CD14-positive monocyte (primary cell): ENCODE measurements at regions not wholly inside any gene's neighbourhood (a gene's known extent, or its start where the extent isn't known, plus 50 kb on each side); places are given as distances from the start of the nearest gene placed in this dataset.
A peak's percentile ranks its signal among the peaks of the same experiment; 100 is the strongest.
"Not testable (repeated sequence)": the region's sequence is repeated elsewhere in the genome, so short reads cannot be mapped to it uniquely, and the experiment has no call there.

Experiments
- DNase-seq, 3 donors: peaks; one replicate each; pipeline ENCODE4 v3.0.0-alpha.2; 2011 to 2022
- H2AFZ ChIP-seq: 2 replicates; pipeline ENCODE4 v1.6.0; 2012; ENCODE audit warnings: mild to moderate bottlenecking, low read depth, low read length, inconsistent platforms; ENCODE audit not compliant: insufficient read depth, poor library complexity, severe bottlenecking
- H3K27ac ChIP-seq, 2 donors: 1 replicate in 1 of 2; 2 replicates in 1 of 2; pipeline ENCODE4 v1.5.1; 2012 to 2013; ENCODE audit warnings: low read length in 2 of 2, control low read depth in 1 of 2, inconsistent platforms in 1 of 2, low read depth in 1 of 2, mild to moderate bottlenecking in 1 of 2
- H3K27me3 ChIP-seq, 2 donors: one replicate each; pipeline versions ENCODE4 v1.6.0 to v1.6.1; 2011 to 2013; ENCODE audit warnings: low read length in 2 of 2; ENCODE audit not compliant: control insufficient read depth in 2 of 2, insufficient read depth in 2 of 2
- H3K36me3 ChIP-seq, 2 donors: replicated peaks in 1 of 2; 1 replicate in 1 of 2; 2 replicates in 1 of 2; pipeline versions ENCODE4 v1.5.1 to v1.6.1; 2012 to 2013; ENCODE audit warnings: low read length in 2 of 2, control low read depth in 1 of 2, inconsistent platforms in 1 of 2, mild to moderate bottlenecking in 1 of 2; ENCODE audit not compliant: insufficient read depth in 2 of 2, control insufficient read depth in 1 of 2
- H3K4me1 ChIP-seq, 2 donors: 1 replicate in 1 of 2; 2 replicates in 1 of 2; pipeline versions ENCODE4 v1.5.1 to v1.6.1; 2012 to 2013; ENCODE audit warnings: low read length in 2 of 2, control low read depth in 1 of 2, inconsistent platforms in 1 of 2, mild to moderate bottlenecking in 1 of 2, moderate library complexity in 1 of 2; ENCODE audit not compliant: insufficient read depth in 2 of 2, control insufficient read depth in 1 of 2
- H3K4me2 ChIP-seq: replicated peaks from 2 replicates; pipeline ENCODE3; 2012; ENCODE audit warnings: low read length, moderate library complexity, mild to moderate bottlenecking; ENCODE audit not compliant: poor library complexity, severe bottlenecking; ENCODE audit errors: extremely low read depth
- H3K4me3 ChIP-seq, 3 experiments: fragments of 200-600 bp in 1 of 3; sonication (generic) in 1 of 3; replicated peaks in 1 of 3; 1 replicate in 2 of 3; 2 replicates in 1 of 3; pipeline ENCODE4 v1.5.1; 2011 to 2013; ENCODE audit warnings: low read length in 3 of 3, mild to moderate bottlenecking in 3 of 3, control low read depth in 2 of 3, low read depth in 2 of 3, inconsistent platforms in 1 of 3, moderate library complexity in 1 of 3
- H3K79me2 ChIP-seq: 2 replicates; pipeline ENCODE4 v1.6.0; 2012; ENCODE audit warnings: mild to moderate bottlenecking, control low read depth, inconsistent platforms, low read length, moderate library complexity; ENCODE audit not compliant: insufficient read depth
- H3K9ac ChIP-seq: 2 replicates; pipeline ENCODE4 v1.6.0; 2017; ENCODE audit warnings: low read length, mild to moderate bottlenecking; ENCODE audit not compliant: insufficient read depth, poor library complexity, severe bottlenecking
- H3K9me3 ChIP-seq, 2 donors: replicated peaks in 1 of 2; 1 replicate in 1 of 2; 2 replicates in 1 of 2; pipeline versions ENCODE4 v1.5.1 to v1.6.1; 2012 to 2013; ENCODE audit warnings: low read length in 2 of 2, control low read depth in 1 of 2; ENCODE audit not compliant: control insufficient read depth in 1 of 2, insufficient read depth in 1 of 2
- H4K20me1 ChIP-seq: 2 replicates; pipeline ENCODE4 v1.6.0; 2012; ENCODE audit warnings: mild to moderate bottlenecking, low read length, control low read depth, moderate library complexity; ENCODE audit not compliant: insufficient read depth
- H3K27ac Mint-ChIP-seq, 7 donors: one replicate each; pipeline ENCODE4 v1.8.0; 2020; ENCODE audit warnings: mild to moderate bottlenecking in 7 of 7, mixed read lengths in 7 of 7, moderate library complexity in 6 of 7, inconsistent platforms in 2 of 7
- H3K27me3 Mint-ChIP-seq, 3 donors: one replicate each; pipeline ENCODE4 v1.8.0; 2021 to 2022; ENCODE audit warnings: low read depth in 3 of 3, mild to moderate bottlenecking in 3 of 3, mixed read lengths in 3 of 3, moderate library complexity in 3 of 3, inconsistent platforms in 1 of 3
- H3K36me3 Mint-ChIP-seq, 2 donors: one replicate each; pipeline ENCODE4 v1.8.0; 2020; ENCODE audit warnings: mixed read lengths in 2 of 2, inconsistent platforms in 1 of 2, mild to moderate bottlenecking in 1 of 2
- H3K4me1 Mint-ChIP-seq: one replicate; pipeline ENCODE4 v1.8.0; 2020; ENCODE audit warnings: mild to moderate bottlenecking, mixed read lengths
- H3K4me3 Mint-ChIP-seq, 2 donors: one replicate each; pipeline ENCODE4 v1.8.0; 2020; ENCODE audit warnings: mild to moderate bottlenecking in 2 of 2, mixed read lengths in 2 of 2, moderate library complexity in 1 of 2
- H3K9me3 Mint-ChIP-seq, 7 donors: one replicate each; pipeline ENCODE4 v1.8.0; 2020 to 2022; ENCODE audit warnings: mixed read lengths in 7 of 7, mild to moderate bottlenecking in 6 of 7, moderate library complexity in 6 of 7, inconsistent platforms in 2 of 7
- CTCF ChIP-seq: fragments of 200-600 bp; IDR thresholded peaks from one replicate; pipeline ENCODE4 v1.8.0; 2022; ENCODE audit warnings: antibody characterized with exemption, mild to moderate bottlenecking
- WGBS: methylation state at CpG from one replicate; pipeline ENCODE4 v1.1.5; 2013; ENCODE audit warnings: missing lambda C conversion rate; ENCODE audit not compliant: insufficient coverage; 5-methylcytosine and 5-hydroxymethylcytosine counted together
- intact Hi-C, 2 donors: fragments of 100-400 bp; cut with micrococcal nuclease; formaldehyde crosslinking; loops; one replicate each; pipeline versions ENCODE4 v1.15.0 to v1.15.1; 2023

GRCh38 chr7:142495301-142495700 lies 237.4 kb upstream of the PRSS58 start:
- not testable (repeated sequence) for H2AFZ ChIP-seq, DNase-seq, H3K27me3 Mint-ChIP-seq, H3K36me3 Mint-ChIP-seq, H3K27me3 ChIP-seq, H3K9me3 ChIP-seq, H3K9ac ChIP-seq, H4K20me1 ChIP-seq, H3K36me3 ChIP-seq, H3K9me3 Mint-ChIP-seq, H3K4me2 ChIP-seq, H3K4me3 Mint-ChIP-seq, H3K4me3 ChIP-seq, H3K79me2 ChIP-seq, H3K27ac ChIP-seq
- intact Hi-C loops: loop anchor here in 1 of 2 donors (5.0 kb wide), 1 partner anchor 33 kb away; no protein-coding TSS in a partner anchor
- peak overlapping the region in 1 of 7 donors; percentile 9 for H3K27ac Mint-ChIP-seq
- H3K4me1 Mint-ChIP-seq: peaks cover 21% of the 10 kb centered on the region
- H3K4me1 ChIP-seq: peaks cover 6 to 12% of the 10 kb centered on the region in 2 donors

- WGBS: 83% methylated on average over 1 of the region's 2 CpGs
- peaks cover 11% of the 10 kb centered on the region for H3K4me1 Mint-ChIP-seq
- no peaks in the 10 kb centered on the region for H3K79me2 ChIP-seq
- H3K9ac ChIP-seq: no peak overlapping the region
- H3K4me2 ChIP-seq: no peak overlapping the region
- H3K27ac ChIP-seq: no peak overlapping the region
- H3K27me3 ChIP-seq: no peaks in the 10 kb centered on the region
- DNase-seq: no peak
- no peaks in the 10 kb centered on the region for H3K9me3 ChIP-seq
- peaks cover 6 to 7% of the 10 kb centered on the region in 2 donors for H3K4me1 ChIP-seq
- no peaks in the 10 kb centered on the region for H3K36me3 ChIP-seq
- H2AFZ ChIP-seq: no peak overlapping the region
- no peak overlapping the region for H3K4me3 Mint-ChIP-seq
- H4K20me1 ChIP-seq: no peaks in the 10 kb centered on the region
- no peak for TF ChIP-seq CTCF
- H3K9me3 Mint-ChIP-seq: no peaks in the 10 kb centered on the region
- H3K36me3 Mint-ChIP-seq: no peaks in the 10 kb centered on the region
- intact Hi-C loops: no loop called here
- peaks cover 0 to 1% (median 0%) of the 10 kb centered on the region in 3 donors for H3K27me3 Mint-ChIP-seq
- H3K27ac Mint-ChIP-seq: no peak overlapping the region
- H3K4me3 ChIP-seq: no peak overlapping the region
Measured at GRCh38 chr7:142494021-142494420, 236.2 kb upstream of the PRSS58 start.
